SK-N-MC (cell line): ENCODE measurements at regions not wholly inside any gene's neighbourhood (a gene's known extent, or its start where the extent isn't known, plus 50 kb on each side); places are given as distances from the start of the nearest gene placed in this dataset.

Experiments
- DNase-seq: peaks from one replicate; pipeline ENCODE4 v3.0.0-alpha.2; 2011; ENCODE audit warnings: low read depth, low spot score
- H3K27ac ChIP-seq: fragments of 200-600 bp; sonication (generic); 2 replicates; pipeline ENCODE4 v1.5.1; 2016; ENCODE audit warnings: mixed run types
- H3K36me3 ChIP-seq: fragments of 200-600 bp; sonication (generic); 2 replicates; pipeline ENCODE4 v1.6.1; 2017; ENCODE audit warnings: antibody characterized with exemption, low read length, mixed read lengths; ENCODE audit not compliant: insufficient read depth
- H3K4me3 ChIP-seq: fragments of 200-600 bp; sonication (generic); 2 replicates; pipeline ENCODE4 v1.5.1; 2016
- H3K9ac ChIP-seq: fragments of 200-600 bp; sonication (generic); 2 replicates; pipeline ENCODE4 v1.8.0; 2017; ENCODE audit warnings: mixed run types, mixed read lengths; ENCODE audit not compliant: insufficient read length
- H3K9me3 ChIP-seq: fragments of 200-600 bp; sonication (generic); 2 replicates; pipeline ENCODE4 v1.6.1; 2017; ENCODE audit warnings: low read depth, mild to moderate bottlenecking, antibody characterized with exemption, low read length, moderate library complexity, mixed read lengths
- EZH2 ChIP-seq: fragments of 200-600 bp; sonication (generic); IDR thresholded peaks from one replicate; pipeline ENCODE4 v1.6.1; 2017; ENCODE audit warnings: antibody characterized with exemption
- FOXP2 ChIP-seq: optimal IDR thresholded peaks from 2 replicates; pipeline ENCODE3; 2011; ENCODE audit warnings: mild to moderate bottlenecking, moderate library complexity; ENCODE audit not compliant: insufficient read depth; ENCODE audit errors: extremely low read length, control extremely low read depth
- POLR2AphosphoS5 ChIP-seq: IDR thresholded peaks from 2 replicates; pipeline ENCODE4 v1.6.1; 2012; ENCODE audit warnings: mild to moderate bottlenecking, low read depth, low read length, borderline replicate concordance

- H3K27ac ChIP-seq, result no peak overlapping the region
- TF ChIP-seq EZH2, result no peak
- TF ChIP-seq FOXP2, result no peak
- TF ChIP-seq POLR2AphosphoS5, result no peak
- H3K9me3 ChIP-seq, result no peaks in the 10 kb centered on the region
- no peak overlapping the region for H3K4me3 ChIP-seq
- no peak overlapping the region for H3K9ac ChIP-seq
- no peaks in the 10 kb centered on the region for H3K36me3 ChIP-seq
- DNase-seq, result no peak
Observed at GRCh38 chr1:221477252-221477651, 264.6 kb downstream of the DUSP10 start.

- Histone ChIP-seq H3K9ac (no peak overlapping the region), H3K9me3 (no peaks in the 10 kb centered on the region), H3K27ac (no peak overlapping the region), H3K4me3 (no peak overlapping the region), H3K36me3 (no peaks in the 10 kb centered on the region)
- no peak for TF ChIP-seq FOXP2
- TF ChIP-seq POLR2AphosphoS5, result no peak
- no peak for DNase-seq
Observed at GRCh38 chr1:221478050-221478949, 263.6 kb downstream of the DUSP10 start.

GRCh38 chr1:221487781-221488524 lies 253.9 kb downstream of the DUSP10 start:
- H3K9ac ChIP-seq, result no peak overlapping the region
- no peak overlapping the region for H3K27ac ChIP-seq
- no peaks in the 10 kb centered on the region for H3K9me3 ChIP-seq
- no peak for TF ChIP-seq EZH2
- TF ChIP-seq FOXP2, result no peak
- TF ChIP-seq POLR2AphosphoS5, result no peak
- H3K36me3 ChIP-seq, result no peaks in the 10 kb centered on the region
- no peak overlapping the region for H3K4me3 ChIP-seq
- DNase-seq, result no peak

- Histone ChIP-seq H3K36me3 (no peaks in the 10 kb centered on the region), H3K4me3 (no peak overlapping the region), H3K9ac (no peak overlapping the region), H3K9me3 (no peaks in the 10 kb centered on the region), H3K27ac (no peak overlapping the region)
- DNase-seq, result no peak
- no peak for TF ChIP-seq FOXP2
- no peak for TF ChIP-seq POLR2AphosphoS5
- TF ChIP-seq EZH2, result no peak
Observed at GRCh38 chr1:221488550-221488949, 253.3 kb downstream of the DUSP10 start.

GRCh38 chr1:221494670-221495069 lies 247.2 kb downstream of the DUSP10 start:
- TF ChIP-seq FOXP2 (no peak), POLR2AphosphoS5 (no peak), EZH2 (no peak)
- H3K4me3 ChIP-seq, result no peak overlapping the region
- H3K36me3 ChIP-seq, result no peaks in the 10 kb centered on the region
- no peak for DNase-seq
- no peaks in the 10 kb centered on the region for H3K9me3 ChIP-seq
- no peak overlapping the region for H3K27ac ChIP-seq
- no peak overlapping the region for H3K9ac ChIP-seq

- H3K27ac ChIP-seq, result no peak overlapping the region
- no peak overlapping the region for H3K9ac ChIP-seq
- H3K4me3 ChIP-seq, result no peak overlapping the region
- no peaks in the 10 kb centered on the region for H3K9me3 ChIP-seq
- H3K36me3 ChIP-seq, result no peaks in the 10 kb centered on the region
- DNase-seq, result no peak
- no peak for TF ChIP-seq POLR2AphosphoS5
- TF ChIP-seq FOXP2, result no peak
- no peak for TF ChIP-seq EZH2
Observed at GRCh38 chr1:221497046-221497445, 244.8 kb downstream of the DUSP10 start.

- no peak for DNase-seq
- no peaks in the 10 kb centered on the region for H3K36me3 ChIP-seq
- H3K27ac ChIP-seq, result no peak overlapping the region
- TF ChIP-seq EZH2 (no peak), POLR2AphosphoS5 (no peak), FOXP2 (no peak)
- no peak overlapping the region for H3K9ac ChIP-seq
- no peaks in the 10 kb centered on the region for H3K9me3 ChIP-seq
- H3K4me3 ChIP-seq, result no peak overlapping the region
Observed at GRCh38 chr1:221503268-221503667, 238.6 kb downstream of the DUSP10 start.

- Histone ChIP-seq H3K4me3 (no peak overlapping the region), H3K9ac (no peak overlapping the region), H3K36me3 (no peaks in the 10 kb centered on the region), H3K9me3 (no peaks in the 10 kb centered on the region), H3K27ac (no peak overlapping the region)
- TF ChIP-seq FOXP2 (no peak), EZH2 (no peak), POLR2AphosphoS5 (no peak)
- DNase-seq, result no peak
Observed at GRCh38 chr1:221509575-221510355, 232.1 kb downstream of the DUSP10 start.
